Parathyroid adenoma (tissue), 2 donors: ENCODE measurements at regions not wholly inside any gene's neighbourhood (a gene's known extent, or its start where the extent isn't known, plus 50 kb on each side); places are given as distances from the start of the nearest gene placed in this dataset.
A peak's percentile ranks its signal among the peaks of the same experiment; 100 is the strongest.
"Not testable (repeated sequence)": the region's sequence is repeated elsewhere in the genome, so short reads cannot be mapped to it uniquely, and the experiment has no call there.

Experiments used
- H2AFZ ChIP-seq: fragments of 300-600 bp; sonication (generic); one replicate; pipeline ENCODE4 v1.7.0; 2017; ENCODE audit warnings: antibody characterized with exemption, mild to moderate bottlenecking
- H3K27ac ChIP-seq: fragments of 300-600 bp; sonication (generic); one replicate; pipeline ENCODE4 v1.7.0; 2017
- H3K27me3 ChIP-seq: fragments of 300-600 bp; sonication (generic); one replicate; pipeline ENCODE4 v1.7.0; 2017; ENCODE audit warnings: low read length; ENCODE audit not compliant: control insufficient read depth, insufficient read depth
- H3K36me3 ChIP-seq: fragments of 300-600 bp; sonication (generic); one replicate; pipeline ENCODE4 v1.7.0; 2017; ENCODE audit warnings: low read length; ENCODE audit not compliant: control insufficient read depth, insufficient read depth
- H3K4me1 ChIP-seq: fragments of 300-600 bp; sonication (generic); one replicate; pipeline ENCODE4 v1.7.0; 2017; ENCODE audit warnings: control low read depth
- H3K4me2 ChIP-seq: fragments of 300-600 bp; sonication (generic); one replicate; pipeline ENCODE4 v1.7.0; 2017; ENCODE audit warnings: low read length
- H3K4me3 ChIP-seq: fragments of 300-600 bp; sonication (generic); one replicate; pipeline ENCODE4 v1.7.0; 2017; ENCODE audit warnings: low read depth, low read length
- H3K79me2 ChIP-seq: fragments of 300-600 bp; sonication (generic); one replicate; pipeline ENCODE4 v1.7.0; 2017; ENCODE audit warnings: control low read depth
- H3K9ac ChIP-seq: fragments of 300-600 bp; sonication (generic); one replicate; pipeline ENCODE4 v1.7.0; 2017; ENCODE audit warnings: mild to moderate bottlenecking
- H3K9me3 ChIP-seq: fragments of 300-600 bp; sonication (generic); one replicate; pipeline ENCODE4 v1.7.0; 2017; ENCODE audit warnings: low read length; ENCODE audit not compliant: control insufficient read depth
- CTCF ChIP-seq: fragments of 300-600 bp; sonication (generic); IDR thresholded peaks from one replicate; pipeline ENCODE4 v1.7.0; 2017; ENCODE audit warnings: antibody characterized with exemption, mild to moderate bottlenecking
- donor health status: primary hyperparathyroidism.

DNA sequence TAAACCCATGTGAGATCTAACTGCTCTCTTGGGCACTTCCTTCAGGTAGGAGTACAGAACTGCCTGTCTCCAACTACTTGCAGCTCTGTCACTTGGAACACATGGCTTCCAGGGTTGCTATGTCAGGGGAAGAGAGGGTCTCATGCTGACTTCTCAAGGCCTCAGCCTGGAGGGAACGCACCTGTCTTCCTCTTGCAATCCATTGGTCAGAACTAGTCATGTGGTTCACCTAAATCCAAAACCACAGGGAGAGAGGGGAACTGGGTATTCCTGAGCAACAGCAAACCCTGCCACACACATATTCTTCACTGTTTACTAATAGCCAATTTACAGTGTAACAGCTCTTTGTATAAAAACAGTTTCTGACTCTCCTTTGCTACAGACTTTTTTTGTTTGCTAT is 206.1 kb downstream of the KCNJ2 start:
- Histone ChIP-seq H3K27me3 (no peaks in the 10 kb centered on the region), H3K4me3 (no peak overlapping the region), H2AFZ (peak overlapping the region; percentile 69), H3K9me3 (no peaks in the 10 kb centered on the region), H3K9ac (no peak overlapping the region), H3K27ac (peak overlapping the region; percentile 4), H3K36me3 (no peaks in the 10 kb centered on the region), H3K79me2 (no peaks in the 10 kb centered on the region), H3K4me1 (peaks cover 17% of the 10 kb centered on the region), H3K4me2 (no peak overlapping the region)
- TF ChIP-seq CTCF, result no peak

DNA sequence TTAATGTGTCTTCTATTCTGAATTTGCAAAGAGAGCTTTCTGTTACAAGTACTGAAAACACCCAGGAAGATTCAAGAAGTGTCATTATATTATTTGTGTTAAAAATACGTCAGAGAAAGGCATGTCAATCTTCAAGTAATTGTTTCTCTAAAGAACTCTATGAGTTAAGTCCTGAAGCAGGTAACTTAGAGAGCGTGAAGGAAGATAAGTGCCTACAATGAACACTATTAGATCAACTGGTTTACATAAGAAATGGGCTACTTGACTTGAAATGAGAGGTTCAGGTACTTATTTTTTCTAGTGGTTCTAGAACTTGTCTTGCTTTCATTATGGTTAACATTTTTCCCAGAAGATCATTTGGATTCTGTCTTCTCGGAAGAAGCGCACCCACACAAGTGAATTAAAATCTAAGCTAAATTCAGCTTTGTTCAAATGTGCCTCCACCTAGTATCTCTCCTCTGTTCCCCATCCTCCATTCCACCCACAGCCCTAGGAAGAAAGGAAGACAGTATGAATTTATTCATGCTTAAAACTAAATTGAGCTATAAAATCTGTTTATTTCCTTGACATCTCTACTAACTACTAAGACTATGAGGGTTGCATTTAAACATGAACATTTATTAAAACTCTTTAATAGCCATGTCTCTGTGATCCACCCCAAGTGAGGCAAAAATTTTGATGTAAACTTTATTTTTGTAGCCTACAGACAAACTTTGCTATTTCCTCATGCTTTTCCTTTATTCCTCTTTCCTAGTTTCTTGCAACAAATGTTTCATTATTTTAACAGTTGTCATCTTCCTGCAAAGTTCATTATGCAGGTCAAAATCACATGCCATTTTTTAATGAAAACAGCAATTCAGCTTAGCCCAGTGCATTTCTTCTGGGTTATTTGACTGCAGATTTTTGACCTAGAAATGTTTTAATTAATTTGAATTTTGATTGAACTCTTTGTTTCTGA is 206.8 kb downstream of the KCNJ2 start:
- H3K4me2 ChIP-seq, result no peak overlapping the region
- no peaks in the 10 kb centered on the region for H3K27me3 ChIP-seq
- no peak for TF ChIP-seq CTCF
- peaks cover 17% of the 10 kb centered on the region for H3K4me1 ChIP-seq
- H3K79me2 ChIP-seq, result no peaks in the 10 kb centered on the region
- peak overlapping the region; percentile 69 for H2AFZ ChIP-seq
- no peak overlapping the region for H3K4me3 ChIP-seq
- H3K27ac ChIP-seq, result peak overlapping the region; percentile 4
- no peaks in the 10 kb centered on the region for H3K9me3 ChIP-seq
- H3K9ac ChIP-seq, result no peak overlapping the region
- H3K36me3 ChIP-seq, result no peaks in the 10 kb centered on the region

DNA sequence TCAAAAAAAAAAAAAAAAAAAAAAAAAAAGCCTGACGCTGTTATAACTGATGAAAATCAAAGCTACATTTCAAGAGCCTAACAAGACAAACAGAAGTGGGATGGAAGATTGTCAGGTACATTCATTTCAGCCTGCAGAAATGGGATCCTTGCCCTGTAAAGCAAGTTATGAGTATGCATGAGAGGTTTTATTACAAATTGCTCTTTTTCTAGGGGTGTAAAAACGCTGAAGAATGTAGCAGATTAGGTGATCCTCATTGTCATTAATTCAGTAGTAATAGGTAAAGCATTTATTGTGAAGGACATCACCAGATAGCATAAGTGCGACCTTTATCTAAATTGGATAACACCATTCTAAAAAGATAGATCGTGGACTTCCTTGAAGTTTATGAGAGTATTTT is 208.3 kb downstream of the KCNJ2 start:
- H3K4me1 ChIP-seq, result peaks cover 20% of the 10 kb centered on the region
- H3K4me3 ChIP-seq, result no peak overlapping the region
- H3K36me3 ChIP-seq, result no peaks in the 10 kb centered on the region
- H3K27ac ChIP-seq, result no peak overlapping the region
- no peaks in the 10 kb centered on the region for H3K79me2 ChIP-seq
- no peak for TF ChIP-seq CTCF
- H3K9me3 ChIP-seq, result no peaks in the 10 kb centered on the region
- no peak overlapping the region for H3K4me2 ChIP-seq
- H3K27me3 ChIP-seq, result no peaks in the 10 kb centered on the region
- H3K9ac ChIP-seq, result no peak overlapping the region
- H2AFZ ChIP-seq, result no peak overlapping the region

GRCh38 chr17:70378076-70378475 is 208.7 kb downstream of the KCNJ2 start:
- H3K27ac ChIP-seq, result no peak overlapping the region
- H2AFZ ChIP-seq, result peak overlapping the region; percentile 0
- H3K4me2 ChIP-seq, result no peak overlapping the region
- no peaks in the 10 kb centered on the region for H3K27me3 ChIP-seq
- H3K4me3 ChIP-seq, result no peak overlapping the region
- H3K79me2 ChIP-seq, result no peaks in the 10 kb centered on the region
- no peak for TF ChIP-seq CTCF
- peaks cover 23% of the 10 kb centered on the region for H3K4me1 ChIP-seq
- H3K9me3 ChIP-seq, result no peaks in the 10 kb centered on the region
- H3K9ac ChIP-seq, result no peak overlapping the region
- H3K36me3 ChIP-seq, result no peaks in the 10 kb centered on the region

DNA sequence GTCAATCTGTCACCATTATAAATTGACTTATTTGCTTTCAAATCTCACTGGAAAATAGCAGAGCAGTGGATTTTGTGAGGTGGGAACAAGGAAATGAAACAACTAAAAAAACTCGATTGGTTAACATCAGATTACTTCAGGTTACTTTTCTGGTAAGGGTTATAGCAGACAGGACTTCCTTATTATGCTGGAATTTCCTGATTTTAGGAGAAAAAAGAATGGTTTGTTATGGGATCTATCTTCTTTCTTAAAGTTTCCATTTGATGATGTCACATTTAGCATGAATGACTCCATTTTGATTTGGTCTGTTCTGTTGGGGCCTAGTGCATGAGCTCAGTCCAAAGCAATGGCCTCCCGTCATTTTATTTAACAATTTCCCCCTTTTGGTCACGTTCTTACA is 210.6 kb downstream of the KCNJ2 start:
- no peak overlapping the region for H3K4me3 ChIP-seq
- H3K36me3 ChIP-seq, result no peaks in the 10 kb centered on the region
- peaks cover 25% of the 10 kb centered on the region for H3K4me1 ChIP-seq
- no peak overlapping the region for H3K9ac ChIP-seq
- H3K27me3 ChIP-seq, result no peaks in the 10 kb centered on the region
- H3K79me2 ChIP-seq, result no peaks in the 10 kb centered on the region
- H3K4me2 ChIP-seq, result no peak overlapping the region
- no peak overlapping the region for H2AFZ ChIP-seq
- no peak overlapping the region for H3K27ac ChIP-seq
- no peak for TF ChIP-seq CTCF
- H3K9me3 ChIP-seq, result no peaks in the 10 kb centered on the region

GRCh38 chr17:70381916-70382315 is 212.6 kb downstream of the KCNJ2 start:
- not testable (repeated sequence) for H3K36me3 ChIP-seq, H3K9ac ChIP-seq, H3K27me3 ChIP-seq, H2AFZ ChIP-seq, H3K4me3 ChIP-seq, H3K79me2 ChIP-seq, H3K4me2 ChIP-seq, H3K9me3 ChIP-seq
- Histone ChIP-seq H3K27ac (peak overlapping the region; percentile 54), H3K4me1 (peaks cover 20% of the 10 kb centered on the region)
